Mucosa of rectum (tissue), 2 donors: ENCODE measurements at regions not wholly inside any gene's neighbourhood (a gene's known extent, or its start where the extent isn't known, plus 50 kb on each side); places are given as distances from the start of the nearest gene placed in this dataset.
"Not testable (repeated sequence)": the region's sequence is repeated elsewhere in the genome, so short reads cannot be mapped to it uniquely, and the experiment has no call there.

Source experiments
- H3K27ac ChIP-seq, 2 donors: one replicate each; pipeline ENCODE4 v1.7.0; 2013; ENCODE audit warnings: inconsistent platforms in 2 of 2, low read depth in 2 of 2, low read length in 2 of 2
- H3K27me3 ChIP-seq, 2 donors: one replicate each; pipeline ENCODE4 v1.7.0; 2013; ENCODE audit warnings: low read length in 2 of 2; ENCODE audit not compliant: control insufficient read depth in 2 of 2, insufficient read depth in 2 of 2
- H3K36me3 ChIP-seq, 2 donors: one replicate each; pipeline ENCODE4 v1.7.0; 2013; ENCODE audit warnings: low read length in 2 of 2; ENCODE audit not compliant: control insufficient read depth in 2 of 2, insufficient read depth in 2 of 2
- H3K4me1 ChIP-seq, 2 donors: one replicate each; pipeline ENCODE4 v1.7.0; 2013; ENCODE audit warnings: low read length in 2 of 2, mild to moderate bottlenecking in 1 of 2; ENCODE audit not compliant: control insufficient read depth in 2 of 2, insufficient read depth in 2 of 2
- H3K4me3 ChIP-seq, 2 donors: one replicate each; pipeline ENCODE4 v1.7.0; 2013; ENCODE audit warnings: low read length in 2 of 2
- H3K9ac ChIP-seq, 2 donors: one replicate each; pipeline ENCODE4 v1.7.0; 2013; ENCODE audit warnings: low read length in 2 of 2, low read depth in 1 of 2, mild to moderate bottlenecking in 1 of 2
- H3K9me3 ChIP-seq, 2 donors: one replicate each; pipeline ENCODE4 v1.7.0; 2013; ENCODE audit warnings: low read length in 2 of 2; ENCODE audit not compliant: control insufficient read depth in 2 of 2
- donor health status: healthy.
- donor health status: Normal muscosa, but diverticular disease.

- H3K27me3 ChIP-seq, result no peaks in the 10 kb centered on the region
- no peak overlapping the region for H3K4me3 ChIP-seq
- no peak overlapping the region for H3K27ac ChIP-seq
- no peaks in the 10 kb centered on the region for H3K36me3 ChIP-seq
- H3K9ac ChIP-seq, result no peak overlapping the region
- H3K4me1 ChIP-seq, result peaks cover 3 to 6% of the 10 kb centered on the region in 2 donors
- H3K9me3 ChIP-seq, result no peaks in the 10 kb centered on the region
These were observed 279.9 kb upstream of the MKLN1 start for GRCh38 chr7:131047651-131048304.

DNA sequence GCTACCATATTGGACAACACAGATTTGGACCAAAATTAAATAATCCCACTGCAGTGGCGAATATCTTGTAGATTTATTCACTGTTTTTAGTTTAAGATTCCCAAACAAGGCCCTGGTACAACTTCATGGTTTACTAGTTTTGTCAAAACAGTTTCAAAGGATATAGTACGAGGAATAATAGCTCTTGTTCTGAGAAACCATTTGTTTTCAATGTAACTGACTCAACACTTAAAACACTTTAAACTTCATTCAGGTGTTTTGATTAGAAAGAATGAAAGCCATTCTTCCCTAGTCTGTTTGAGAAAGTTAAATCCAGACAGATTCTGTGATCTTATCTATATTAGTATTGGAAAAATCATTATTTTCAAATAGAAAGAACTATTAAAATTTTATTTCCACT lies 276.4 kb upstream of the MKLN1 start:
- Histone ChIP-seq H3K4me1 (peaks cover 3 to 12% of the 10 kb centered on the region in 2 donors), H3K9ac (no peak overlapping the region), H3K4me3 (no peak overlapping the region), H3K27ac (no peak overlapping the region), H3K9me3 (no peaks in the 10 kb centered on the region), H3K36me3 (no peaks in the 10 kb centered on the region), H3K27me3 (no peaks in the 10 kb centered on the region)

DNA sequence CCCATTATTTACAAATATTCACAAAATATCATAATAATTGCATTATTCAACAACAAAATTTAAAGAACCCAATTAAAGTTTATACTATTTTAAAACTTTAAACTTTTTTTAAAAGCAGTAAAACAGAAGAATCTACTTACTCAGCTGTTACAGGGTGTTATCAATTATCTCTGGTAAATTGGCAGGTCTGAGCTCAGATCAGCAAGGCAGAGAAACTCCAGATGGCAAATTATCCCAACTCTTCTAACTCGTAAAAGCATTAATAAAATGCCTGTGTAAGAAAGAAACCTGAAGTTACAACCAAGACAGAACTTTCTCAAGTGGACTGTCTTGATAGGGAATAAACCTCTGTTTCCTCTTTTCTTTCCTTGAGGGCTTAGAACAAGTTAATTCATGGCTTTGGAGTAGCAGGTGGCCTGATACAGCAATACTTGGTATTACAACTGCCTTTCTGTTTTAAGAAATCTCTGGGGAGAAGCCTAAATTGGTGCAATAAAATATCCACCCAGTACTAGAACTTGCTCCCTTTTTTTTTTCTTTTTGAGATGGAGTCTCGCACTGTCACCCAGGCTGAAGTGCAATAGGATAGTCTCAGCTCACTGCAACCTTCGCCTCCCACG lies 275.3 kb upstream of the MKLN1 start:
- Histone ChIP-seq H3K27ac (no peak overlapping the region), H3K4me3 (peak overlapping the region in 1 of 2 donors; percentile 11), H3K9me3 (no peaks in the 10 kb centered on the region), H3K27me3 (no peaks in the 10 kb centered on the region), H3K4me1 (peaks cover 5 to 19% of the 10 kb centered on the region in 2 donors), H3K9ac (no peak overlapping the region), H3K36me3 (no peaks in the 10 kb centered on the region)

GRCh38 chr7:131056007-131056406 lies 271.7 kb upstream of the MKLN1 start:
- H3K9me3 ChIP-seq, result no peaks in the 10 kb centered on the region
- H3K4me3 ChIP-seq, result no peak overlapping the region
- H3K36me3 ChIP-seq, result no peaks in the 10 kb centered on the region
- no peaks in the 10 kb centered on the region for H3K27me3 ChIP-seq
- H3K4me1 ChIP-seq, result peaks cover 6 to 26% of the 10 kb centered on the region in 2 donors
- H3K27ac ChIP-seq, result no peak overlapping the region
- H3K9ac ChIP-seq, result no peak overlapping the region

DNA sequence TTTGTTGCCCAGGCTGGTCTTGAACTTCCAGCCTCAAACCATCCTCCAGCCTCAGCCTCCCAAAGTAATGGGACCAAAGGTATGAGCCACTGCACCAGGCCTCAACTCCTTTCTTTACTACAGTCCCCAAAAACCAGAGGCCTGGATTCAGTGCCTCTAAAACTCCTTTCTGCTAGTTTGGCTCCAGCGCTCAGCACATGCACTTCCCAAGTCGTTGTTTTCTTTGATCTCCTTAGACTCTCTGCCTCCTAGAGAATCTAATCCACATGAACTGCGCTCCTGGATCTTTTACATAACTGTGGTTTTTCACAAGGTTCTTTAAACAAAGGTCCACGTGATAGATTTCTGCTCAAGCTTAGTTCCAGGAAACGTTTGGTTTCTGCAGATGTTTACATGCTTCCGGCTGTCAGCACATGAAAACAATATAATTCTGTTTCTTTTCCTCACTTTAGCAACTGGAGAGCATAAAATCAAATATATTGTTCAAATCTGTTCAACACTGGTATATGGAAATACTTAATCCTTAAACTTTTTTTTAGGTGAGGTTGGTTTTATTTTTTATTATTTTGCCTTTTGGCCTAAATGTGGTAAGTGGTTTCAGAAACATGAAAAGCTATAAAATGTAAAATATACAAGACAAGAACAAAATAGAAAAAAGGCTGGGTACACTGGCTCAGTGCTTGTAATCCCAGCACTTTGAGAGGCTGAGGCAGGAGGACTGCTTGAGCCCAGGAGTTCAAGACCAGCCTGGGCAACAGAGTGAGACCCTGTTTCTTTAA lies 270.5 kb upstream of the MKLN1 start:
- H3K9me3 ChIP-seq, result no peaks in the 10 kb centered on the region
- peak overlapping the region; percentile 71 to 77 for H3K27ac ChIP-seq
- H3K4me3 ChIP-seq, result no peak overlapping the region
- peaks cover 6 to 25% of the 10 kb centered on the region in 2 donors for H3K4me1 ChIP-seq
- H3K9ac ChIP-seq, result peak overlapping the region in 1 of 2 donors; percentile 26
- no peaks in the 10 kb centered on the region for H3K27me3 ChIP-seq
- H3K36me3 ChIP-seq, result no peaks in the 10 kb centered on the region

- Histone ChIP-seq H3K9ac (peak overlapping the region in 1 of 2 donors; percentile 26), H3K4me3 (no peak overlapping the region), H3K36me3 (no peaks in the 10 kb centered on the region), H3K27ac (peak overlapping the region; percentile 71 to 77), H3K4me1 (peaks cover 3 to 20% of the 10 kb centered on the region in 2 donors), H3K9me3 (no peaks in the 10 kb centered on the region), H3K27me3 (no peaks in the 10 kb centered on the region)
These were observed 269.9 kb upstream of the MKLN1 start for GRCh38 chr7:131057794-131058070.

DNA sequence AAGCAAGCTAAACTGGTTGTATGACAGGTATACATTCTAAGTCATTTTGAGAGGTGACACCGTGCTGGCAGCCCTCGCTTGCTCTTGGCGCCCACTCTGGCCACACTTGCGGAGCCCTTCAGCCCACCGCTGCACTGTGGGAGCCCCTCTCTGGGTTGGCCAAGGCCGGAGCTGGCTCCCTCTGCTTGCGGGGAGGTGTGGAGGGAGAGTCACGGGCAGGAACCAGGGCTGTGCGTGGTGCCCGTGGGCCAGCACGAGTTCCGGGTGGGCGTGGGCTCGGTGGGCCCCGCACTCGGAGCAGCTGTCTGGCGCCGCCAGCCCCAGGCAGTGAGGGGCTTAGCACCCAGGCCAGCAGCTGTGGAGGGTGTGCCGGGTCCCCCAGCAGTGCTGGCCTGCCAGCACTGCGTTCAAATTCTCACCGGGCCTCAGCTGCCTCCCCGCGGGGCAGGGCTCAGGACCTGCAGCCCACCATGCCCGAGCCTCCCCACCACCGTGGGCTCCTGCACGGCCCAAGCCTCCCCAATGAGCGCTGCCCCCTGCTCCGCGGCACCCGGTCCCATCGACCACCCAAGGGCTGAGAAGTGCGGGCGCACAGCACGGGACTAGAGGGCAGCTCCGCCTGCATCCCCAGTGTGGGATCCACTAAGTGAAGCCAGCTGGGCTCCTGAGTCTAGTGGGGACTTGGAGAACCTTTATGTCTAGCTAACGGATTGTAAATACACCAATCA lies 269.0 kb upstream of the MKLN1 start:
- H3K4me3 ChIP-seq, H3K27ac ChIP-seq, H3K9ac ChIP-seq, H3K27me3 ChIP-seq, H3K9me3 ChIP-seq, H3K36me3 ChIP-seq: not testable (repeated sequence)
- peaks cover 3 to 20% of the 10 kb centered on the region in 2 donors for H3K4me1 ChIP-seq

GRCh38 chr7:131059401-131059800 lies 268.3 kb upstream of the MKLN1 start:
- H3K27ac ChIP-seq, H3K9me3 ChIP-seq, H3K36me3 ChIP-seq, H3K9ac ChIP-seq, H3K4me3 ChIP-seq, H3K27me3 ChIP-seq: not testable (repeated sequence)
- peaks cover 3 to 20% of the 10 kb centered on the region in 2 donors for H3K4me1 ChIP-seq

DNA sequence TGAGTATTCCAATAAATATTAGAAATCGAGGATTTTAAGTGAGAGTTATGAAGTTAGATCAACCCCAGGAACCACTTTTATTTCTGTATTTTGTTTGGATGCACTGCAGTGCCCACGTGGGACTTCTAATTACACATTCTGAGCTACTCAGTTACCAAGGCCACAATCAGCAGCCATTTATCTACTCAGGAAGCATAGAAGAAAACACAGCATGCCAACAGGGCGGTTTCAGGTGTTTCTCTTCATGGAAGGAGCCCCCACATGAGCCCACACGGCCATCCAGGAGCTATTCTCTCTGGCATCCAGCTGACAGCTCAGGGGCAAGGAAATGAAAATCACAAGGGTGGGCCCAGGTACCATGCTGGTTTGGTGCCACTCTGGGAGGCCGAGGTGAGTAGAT lies 266.5 kb upstream of the MKLN1 start:
- no peaks in the 10 kb centered on the region for H3K36me3 ChIP-seq
- no peaks in the 10 kb centered on the region for H3K9me3 ChIP-seq
- no peak overlapping the region for H3K9ac ChIP-seq
- no peaks in the 10 kb centered on the region for H3K27me3 ChIP-seq
- H3K4me3 ChIP-seq, result no peak overlapping the region
- H3K4me1 ChIP-seq, result peaks cover 3 to 14% of the 10 kb centered on the region in 2 donors
- no peak overlapping the region for H3K27ac ChIP-seq

DNA sequence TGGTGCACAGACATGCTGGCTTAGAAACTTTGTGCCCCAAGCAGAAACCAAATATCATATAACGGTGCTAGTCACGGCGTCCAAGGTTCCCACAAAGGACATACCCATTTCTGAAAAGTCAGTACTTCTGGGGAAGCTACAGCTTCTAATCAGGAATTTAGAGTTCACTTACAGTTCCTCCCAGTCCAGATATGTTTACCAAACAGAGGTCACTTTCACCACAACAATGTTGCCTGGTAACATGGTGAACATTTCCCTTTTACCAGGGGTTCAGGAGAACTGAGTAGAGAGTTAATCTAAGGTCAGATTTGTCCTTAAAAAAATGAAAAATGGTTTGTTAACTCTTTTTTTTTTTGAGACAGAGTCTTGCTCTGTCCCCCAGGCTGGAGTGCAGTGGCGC lies 265.9 kb upstream of the MKLN1 start:
- Histone ChIP-seq H3K36me3 (no peaks in the 10 kb centered on the region), H3K9ac (no peak overlapping the region), H3K27me3 (no peaks in the 10 kb centered on the region), H3K4me1 (peaks cover 3 to 11% of the 10 kb centered on the region in 2 donors), H3K9me3 (no peaks in the 10 kb centered on the region), H3K27ac (no peak overlapping the region), H3K4me3 (no peak overlapping the region)
